Upper lobe of left lung (tissue), 4 donors: ENCODE measurements at regions not wholly inside any gene's neighbourhood (a gene's known extent, or its start where the extent isn't known, plus 50 kb on each side); places are given as distances from the start of the nearest gene placed in this dataset.

Experiments used
- CTCF ChIP-seq, 6 experiments: fragments of 450-650 bp in 4 of 6; fragments of 200-600 bp in 2 of 6; sonication (generic) in 2 of 6; IDR thresholded peaks; one replicate each; pipeline ENCODE4 v1.5.1; 2016 to 2019; ENCODE audit warnings: antibody characterized with exemption in 6 of 6
- EP300 ChIP-seq, 4 donors: sonication (generic); formaldehyde crosslinking; IDR thresholded peaks; one replicate each; pipeline ENCODE4 v1.5.1; 2017; ENCODE audit warnings: antibody characterized with exemption in 4 of 4, control low read depth in 2 of 4
- POLR2A ChIP-seq, 4 donors: fragments of 450-650 bp; IDR thresholded peaks; one replicate each; pipeline ENCODE4 v1.5.1; 2016 to 2017; ENCODE audit warnings: antibody characterized with exemption in 4 of 4, mild to moderate bottlenecking in 2 of 4
- POLR2AphosphoS5 ChIP-seq, 2 donors: sonication (generic); formaldehyde crosslinking; IDR thresholded peaks; one replicate each; pipeline ENCODE4 v1.5.1; 2017; ENCODE audit warnings: antibody characterized with exemption in 2 of 2

GRCh38 chr7:24143547-24143946, 140.4 kb upstream of the NPY start:
- TF ChIP-seq CTCF (IDR thresholded peaks at IDR 0.05) (no peak), POLR2AphosphoS5 (IDR thresholded peaks at IDR 0.05) (no peak), POLR2A (IDR thresholded peaks at IDR 0.05) (no peak), EP300 (IDR thresholded peaks at IDR 0.05) (no peak)
